ENCODE measurements at regions not wholly inside any gene's neighbourhood (a gene's known extent, or its start where the extent isn't known, plus 50 kb on each side); places are given as distances from the start of the nearest gene placed in this dataset.

- 94% methylated on average over 22 of the region's 22 CpGs for WGBS
- Histone ChIP-seq H3K27me3 (ENCODE audit: control insufficient read depth in 4 of 4, insufficient read depth in 4 of 4, low read length in 3 of 4) (no peaks in the 10 kb centered on the region), H3K27ac (ENCODE audit: low read depth in 1 of 2, low read length in 2 of 2) (no peak overlapping the region), H3K9me3 (ENCODE audit: control insufficient read depth in 4 of 4, low read length in 3 of 4) (no peaks in the 10 kb centered on the region), H3K4me3 (ENCODE audit: low read depth in 1 of 3, low read length in 3 of 3) (no peak overlapping the region), H3K36me3 (ENCODE audit: control insufficient read depth in 4 of 4, insufficient read depth in 3 of 4, low read depth in 1 of 4, low read length in 3 of 4) (no peaks in the 10 kb centered on the region), H3K4me1 (ENCODE audit: control insufficient read depth in 4 of 4, insufficient read depth in 4 of 4, low read length in 3 of 4) (no peaks in the 10 kb centered on the region), H3K9ac (ENCODE audit: low read depth in 1 of 2, low read length in 2 of 2) (no peak overlapping the region)
- no peak for DNase-seq (ENCODE audit: low spot score)
- no peak for TF ChIP-seq FOXA2 (IDR thresholded peaks at IDR 0.05)
- no peak for TF ChIP-seq TAF1 (conservative IDR thresholded peaks at IDR 0.05)
- no peak for TF ChIP-seq HNF4G (IDR thresholded peaks at IDR 0.05)
- no peak for TF ChIP-seq ZBTB33 (IDR thresholded peaks at IDR 0.05)
- TF ChIP-seq YY1 (IDR thresholded peaks at IDR 0.05): no peak
- TF ChIP-seq ATF3 (IDR thresholded peaks at IDR 0.05): no peak
- no peak for TF ChIP-seq NR2F2 (IDR thresholded peaks at IDR 0.05)
- TF ChIP-seq REST (IDR thresholded peaks at IDR 0.05): no peak
- TF ChIP-seq HNF4A (conservative IDR thresholded peaks at IDR 0.05): no peak
- no peak for TF ChIP-seq RXRA (IDR thresholded peaks at IDR 0.05)
- no peak for TF ChIP-seq RAD21 (IDR thresholded peaks at IDR 0.05)
Measured at GRCh38 chr6:168990019-168990751, 263.5 kb downstream of the THBS2 start.

- DNase-seq (ENCODE audit: low spot score): no peak
- no peak overlapping the region for H3K27ac ChIP-seq (ENCODE audit: low read depth in 1 of 2, low read length in 2 of 2)
- TF ChIP-seq GABPA (IDR thresholded peaks at IDR 0.05 in 1 of 2, conservative IDR thresholded peaks at IDR 0.05 in 1 of 2) (no peak), HNF4A (conservative IDR thresholded peaks at IDR 0.05) (no peak), MAX (IDR thresholded peaks at IDR 0.05) (no peak), FOXA1 (IDR thresholded peaks at IDR 0.05) (no peak), REST (IDR thresholded peaks at IDR 0.05) (no peak), FOXA2 (IDR thresholded peaks at IDR 0.05) (no peak), NR2F2 (IDR thresholded peaks at IDR 0.05) (no peak)
- H3K9ac ChIP-seq (ENCODE audit: low read depth in 1 of 2, low read length in 2 of 2): no peak overlapping the region
- no peaks in the 10 kb centered on the region for H3K4me1 ChIP-seq (ENCODE audit: control insufficient read depth in 4 of 4, insufficient read depth in 4 of 4, low read length in 3 of 4)
- H3K4me3 ChIP-seq (ENCODE audit: low read depth in 1 of 3, low read length in 3 of 3): no peak overlapping the region
- no peaks in the 10 kb centered on the region for H3K9me3 ChIP-seq (ENCODE audit: control insufficient read depth in 4 of 4, low read length in 3 of 4)
- 80% methylated on average over 5 of the region's 5 CpGs for WGBS
- H3K36me3 ChIP-seq (ENCODE audit: control insufficient read depth in 4 of 4, insufficient read depth in 3 of 4, low read depth in 1 of 4, low read length in 3 of 4): no peaks in the 10 kb centered on the region
- H3K27me3 ChIP-seq (ENCODE audit: control insufficient read depth in 4 of 4, insufficient read depth in 4 of 4, low read length in 3 of 4): no peaks in the 10 kb centered on the region
Measured at GRCh38 chr6:168989421-168989820, 264.2 kb downstream of the THBS2 start.

All from liver (tissue), 7 donors.